Testis (tissue), 2 donors: ENCODE measurements at regions not wholly inside any gene's neighbourhood (a gene's known extent, or its start where the extent isn't known, plus 50 kb on each side); places are given as distances from the start of the nearest gene placed in this dataset.

Experiments used
- DNase-seq: peaks from one replicate; pipeline ENCODE4 v3.0.0-alpha.2; 2019
- H3K27ac ChIP-seq, 2 donors: fragments of 200-600 bp; sonication (generic); one replicate each; pipeline ENCODE4 v1.5.1; 2019
- H3K27me3 ChIP-seq: fragments of 200-600 bp; sonication (generic); one replicate; pipeline ENCODE4 v1.5.1; 2019
- H3K36me3 ChIP-seq: fragments of 200-600 bp; sonication (generic); one replicate; pipeline ENCODE4 v1.5.1; 2017; ENCODE audit warnings: low read depth; ENCODE audit errors: missing control alignments
- H3K4me1 ChIP-seq: fragments of 200-600 bp; sonication (generic); one replicate; pipeline ENCODE4 v1.5.1; 2019
- H3K4me3 ChIP-seq, 2 donors: fragments of 200-600 bp; sonication (generic); one replicate each; pipeline ENCODE4 v1.5.1; 2017 to 2019
- H3K9me3 ChIP-seq: fragments of 200-600 bp; sonication (generic); one replicate; pipeline ENCODE4 v1.5.1; 2017
- CTCF ChIP-seq, 3 experiments: fragments of 450-650 bp in 2 of 3; fragments of 200-600 bp in 1 of 3; sonication (generic) in 1 of 3; IDR thresholded peaks; one replicate each; pipeline ENCODE4 v1.5.1; 2016 to 2019; ENCODE audit warnings: antibody characterized with exemption in 3 of 3, mild to moderate bottlenecking in 2 of 3, moderate library complexity in 1 of 3
- POLR2A ChIP-seq: fragments of 450-650 bp; IDR thresholded peaks from one replicate; pipeline ENCODE4 v1.6.1; 2017; ENCODE audit warnings: antibody characterized with exemption, mild to moderate bottlenecking, moderate library complexity
- WGBS, 2 donors: methylation state at CpG; one replicate each; pipeline ENCODE4 v1.1.5; 2018; 5-methylcytosine and 5-hydroxymethylcytosine counted together
- intact Hi-C: fragments of 100-400 bp; cut with DNase I; formaldehyde crosslinking; loops from one replicate; pipeline ENCODE4 v1.15.1; 2023; ENCODE audit warnings: low total_unique reads

- Histone ChIP-seq H3K27me3 (no peaks in the 10 kb centered on the region), H3K36me3 (no peaks in the 10 kb centered on the region), H3K27ac (no peak overlapping the region), H3K9me3 (no peaks in the 10 kb centered on the region), H3K4me3 (no peak overlapping the region), H3K4me1 (peaks cover 3% of the 10 kb centered on the region)
- no peak for TF ChIP-seq POLR2A
- no peak for TF ChIP-seq CTCF (IDR thresholded peaks at IDR 0.05)
- 84 to 98% methylated on average over 2 of the region's 2 CpGs for WGBS, 2 donors
- intact Hi-C loops = no loop called here
- no peak for DNase-seq
Observed at GRCh38 chr2:18722101-18722500, 132.7 kb upstream of the NT5C1B start.

- H3K27me3 ChIP-seq = no peaks in the 10 kb centered on the region
- no peak overlapping the region for H3K4me3 ChIP-seq
- H3K36me3 ChIP-seq = no peaks in the 10 kb centered on the region
- H3K27ac ChIP-seq = no peak overlapping the region
- H3K9me3 ChIP-seq = no peaks in the 10 kb centered on the region
- intact Hi-C loops = no loop called here
- no peak for TF ChIP-seq CTCF (IDR thresholded peaks at IDR 0.05)
- no peak for TF ChIP-seq POLR2A
- 58 to 63% methylated on average over 10 of the region's 10 CpGs for WGBS, 2 donors
- H3K4me1 ChIP-seq = peaks cover 3% of the 10 kb centered on the region
- DNase-seq = peak; percentile 16
Observed at GRCh38 chr2:18721038-18721922, 131.9 kb upstream of the NT5C1B start.

- H3K27ac ChIP-seq = no peak overlapping the region
- DNase-seq = no peak
- no peaks in the 10 kb centered on the region for H3K27me3 ChIP-seq
- TF ChIP-seq POLR2A = no peak
- intact Hi-C loops = no loop called here
- no peak overlapping the region for H3K4me3 ChIP-seq
- peaks cover 3% of the 10 kb centered on the region for H3K4me1 ChIP-seq
- no peaks in the 10 kb centered on the region for H3K36me3 ChIP-seq
- 82 to 83% methylated on average over 4 of the region's 4 CpGs for WGBS, 2 donors
- H3K9me3 ChIP-seq = no peaks in the 10 kb centered on the region
Observed at GRCh38 chr2:18719978-18720775, 130.8 kb upstream of the NT5C1B start.

GRCh38 chr2:18708203-18708715 is 118.9 kb upstream of the NT5C1B start:
- Histone ChIP-seq H3K4me1 (peaks cover 7% of the 10 kb centered on the region), H3K36me3 (no peaks in the 10 kb centered on the region), H3K4me3 (no peak overlapping the region), H3K27ac (no peak overlapping the region), H3K27me3 (no peaks in the 10 kb centered on the region), H3K9me3 (no peaks in the 10 kb centered on the region)
- intact Hi-C loops = no loop called here
- TF ChIP-seq CTCF (IDR thresholded peaks at IDR 0.05) = no peak
- TF ChIP-seq POLR2A = no peak
- 0 to 17% methylated on average over 1 of the region's 1 CpG for WGBS, 2 donors
- DNase-seq = no peak

GRCh38 chr2:18706001-18706400 is 116.6 kb upstream of the NT5C1B start:
- intact Hi-C loops = no loop called here
- Histone ChIP-seq H3K9me3 (no peaks in the 10 kb centered on the region), H3K4me1 (peaks cover 7% of the 10 kb centered on the region), H3K27ac (no peak overlapping the region), H3K27me3 (no peaks in the 10 kb centered on the region), H3K4me3 (no peak overlapping the region), H3K36me3 (no peaks in the 10 kb centered on the region)
- WGBS, 2 donors = 88 to 93% methylated on average over 2 of the region's 2 CpGs
- TF ChIP-seq POLR2A (no peak), CTCF (IDR thresholded peaks at IDR 0.05) (no peak)
- DNase-seq = no peak
